ENCODE measurements at regions not wholly inside any gene's neighbourhood (a gene's known extent, or its start where the extent isn't known, plus 50 kb on each side); places are given as distances from the start of the nearest gene placed in this dataset.

- TF ChIP-seq POLR2A (IDR thresholded peaks at IDR 0.05) (no peak), CTCF (IDR thresholded peaks at IDR 0.05 in 4 of 5, conservative IDR thresholded peaks at IDR 0.05 in 1 of 5) (no peak)
Observed at GRCh38 chr1:106277786-106278185, 778.7 kb upstream of the PRMT6 start.
